Keratinocyte (primary cell): ENCODE measurements at regions not wholly inside any gene's neighbourhood (a gene's known extent, or its start where the extent isn't known, plus 50 kb on each side); places are given as distances from the start of the nearest gene placed in this dataset.

ENCODE experiments used
- DNase-seq: peaks from one replicate; pipeline ENCODE4 v3.0.0-alpha.2; 2011; ENCODE audit warnings: low read depth, missing footprints, low spot score
- FAIRE-seq: peaks from 2 replicates; lab custom pipeline; 2011; peaks lifted over from hg19 to GRCh38; lab: Jason Lieb, UNC
- H2AFZ ChIP-seq: 2 replicates; pipeline ENCODE4 v1.6.0; 2012; ENCODE audit warnings: low read length, control low read depth, inconsistent platforms; ENCODE audit not compliant: control insufficient read depth
- H3K27ac ChIP-seq: 2 replicates; pipeline ENCODE4 v1.5.1; 2011; ENCODE audit warnings: low read length; ENCODE audit not compliant: control insufficient read depth, insufficient read depth
- H3K27me3 ChIP-seq: 3 replicates; pipeline ENCODE4 v1.6.0; 2011; ENCODE audit warnings: low read length; ENCODE audit not compliant: control insufficient read depth, insufficient read depth; ENCODE audit errors: extremely low read depth
- H3K36me3 ChIP-seq, 2 experiments: 2 replicates in 1 of 2; 3 replicates in 1 of 2; pipeline ENCODE4 v1.5.1; 2011; ENCODE audit warnings: low read length in 2 of 2, mild to moderate bottlenecking in 1 of 2; ENCODE audit not compliant: control insufficient read depth in 2 of 2, insufficient read depth in 2 of 2; ENCODE audit errors: extremely low read depth in 1 of 2
- H3K4me1 ChIP-seq: 3 replicates; pipeline ENCODE4 v1.5.1; 2011; ENCODE audit warnings: low read length; ENCODE audit not compliant: control insufficient read depth, insufficient read depth; ENCODE audit errors: extremely low read depth
- H3K4me2 ChIP-seq: 3 replicates; pipeline ENCODE4 v1.6.0; 2011; ENCODE audit warnings: low read depth, low read length; ENCODE audit not compliant: control insufficient read depth, insufficient read depth; ENCODE audit errors: extremely low read depth
- H3K4me3 ChIP-seq, 3 experiments: fragments of 200-600 bp in 1 of 3; sonication (generic) in 1 of 3; 2 replicates in 2 of 3; 3 replicates in 1 of 3; pipeline ENCODE4 v1.5.1; 2011 to 2016; ENCODE audit warnings: low read length in 3 of 3, mild to moderate bottlenecking in 3 of 3, control low read depth in 2 of 3, inconsistent platforms in 1 of 3, low read depth in 1 of 3, mixed read lengths in 1 of 3, mixed run types in 1 of 3, moderate library complexity in 1 of 3; ENCODE audit not compliant: control insufficient read depth in 2 of 3, insufficient read depth in 2 of 3; ENCODE audit errors: extremely low read depth in 1 of 3
- H3K79me2 ChIP-seq: 2 replicates; pipeline ENCODE4 v1.6.0; 2012; ENCODE audit warnings: low read length; ENCODE audit not compliant: control insufficient read depth, insufficient read depth
- H3K9ac ChIP-seq: 3 replicates; pipeline ENCODE4 v1.6.0; 2011; ENCODE audit warnings: low read length; ENCODE audit not compliant: control insufficient read depth, insufficient read depth; ENCODE audit errors: extremely low read depth
- H3K9me1 ChIP-seq: 3 replicates; pipeline ENCODE4 v1.6.0; 2011; ENCODE audit warnings: low read length; ENCODE audit not compliant: control insufficient read depth, insufficient read depth; ENCODE audit errors: extremely low read depth
- H3K9me3 ChIP-seq: 2 replicates; pipeline ENCODE4 v1.5.1; 2012; ENCODE audit warnings: low read depth, low read length; ENCODE audit not compliant: control insufficient read depth
- H4K20me1 ChIP-seq: 3 replicates; pipeline ENCODE4 v1.6.0; 2011; ENCODE audit warnings: low read length; ENCODE audit not compliant: control insufficient read depth, insufficient read depth; ENCODE audit errors: extremely low read depth
- EZH2 ChIP-seq: IDR thresholded peaks from one replicate; pipeline ENCODE4 v1.6.1; 2012; ENCODE audit warnings: inconsistent platforms, mild to moderate bottlenecking, low read length, moderate library complexity
- dilution Hi-C: fragments of 300-500 bp; cut with MboI; formaldehyde crosslinking; loops from one replicate; pipeline ENCODE4 v1.7.0; 2020; ENCODE audit warnings: low sequenced_read_pairs; ENCODE audit not compliant: extremely low pct_ligation_motif_present
- TF ChIP-seq, protein P1 (sequence below), 3 experiments: IDR thresholded peaks in 1 of 3; conservative IDR thresholded peaks in 1 of 3; optimal IDR thresholded peaks in 1 of 3; 2 replicates in 2 of 3; 3 replicates in 1 of 3; pipeline versions ENCODE3 to v1.5.1; 2011; ENCODE audit warnings: low read length in 3 of 3, mild to moderate bottlenecking in 3 of 3, moderate library complexity in 2 of 3, control low read depth in 1 of 3, inconsistent platforms in 1 of 3; ENCODE audit not compliant: insufficient read depth in 2 of 3; ENCODE audit errors: extremely low read depth in 1 of 3

DNA sequence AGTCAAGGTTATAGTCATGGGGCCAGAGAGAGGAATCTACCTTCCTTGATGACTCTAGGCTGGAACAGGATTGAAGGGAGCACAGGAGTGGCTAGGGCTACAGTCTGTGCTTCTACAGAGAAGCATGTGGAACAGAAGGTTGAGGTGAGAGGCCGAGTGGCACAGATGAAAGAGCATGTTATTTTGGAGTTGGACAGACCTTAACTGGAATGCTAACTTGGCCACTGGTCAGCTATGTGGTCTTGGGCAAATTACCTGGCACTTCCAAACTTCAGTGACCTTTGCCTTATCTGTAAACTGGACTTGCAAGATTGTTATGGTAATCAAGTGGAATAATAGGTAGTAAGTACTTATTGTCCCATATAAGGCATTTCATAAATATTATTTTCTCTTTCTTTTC, 252.7 kb downstream of the KCNRG start:
- Histone ChIP-seq H3K4me2 (no peak overlapping the region), H3K79me2 (no peaks in the 10 kb centered on the region), H3K27ac (no peak overlapping the region), H3K4me3 (no peak overlapping the region), H3K4me1 (no peaks in the 10 kb centered on the region), H3K27me3 (peaks cover 8% of the 10 kb centered on the region), H3K36me3 (no peaks in the 10 kb centered on the region), H3K9ac (no peak overlapping the region), H4K20me1 (no peaks in the 10 kb centered on the region), H3K9me3 (no peaks in the 10 kb centered on the region), H3K9me1 (no peaks in the 10 kb centered on the region), H2AFZ (no peak overlapping the region)
- no peak for TF ChIP-seq EZH2
- DNase-seq (no peak), FAIRE-seq (no peak)
- dilution Hi-C loops, result no loop called here

DNA sequence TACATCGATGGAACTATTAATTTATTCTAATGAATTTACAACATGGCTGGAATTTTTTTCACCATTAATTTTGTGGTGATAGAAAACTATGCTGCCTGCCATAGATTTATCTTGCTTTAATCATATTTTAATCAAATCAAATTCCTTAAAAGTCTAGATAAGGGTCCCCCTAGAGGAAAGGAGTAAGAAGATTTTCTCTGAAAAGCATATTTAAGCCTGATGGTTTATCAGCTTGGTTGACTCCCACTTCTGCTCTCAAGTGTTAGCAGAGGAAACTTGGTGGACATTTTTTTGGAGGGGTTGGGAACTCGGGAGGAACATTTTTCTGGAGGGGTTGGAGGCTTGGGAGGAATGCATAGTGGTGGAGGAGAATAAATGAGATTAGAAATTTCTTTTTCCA, 253.3 kb downstream of the KCNRG start:
- Histone ChIP-seq H3K9me1 (no peaks in the 10 kb centered on the region), H3K27me3 (peaks cover 8% of the 10 kb centered on the region), H3K4me2 (no peak overlapping the region), H3K79me2 (no peaks in the 10 kb centered on the region), H3K36me3 (no peaks in the 10 kb centered on the region), H3K27ac (no peak overlapping the region), H3K4me3 (no peak overlapping the region), H2AFZ (no peak overlapping the region), H3K4me1 (no peaks in the 10 kb centered on the region), H3K9ac (no peak overlapping the region), H3K9me3 (no peaks in the 10 kb centered on the region), H4K20me1 (no peaks in the 10 kb centered on the region)
- dilution Hi-C loops, result no loop called here
- DNase-seq, result no peak
- no peak for FAIRE-seq
- no peak for TF ChIP-seq EZH2
- TF ChIP-seq, protein P1, sequence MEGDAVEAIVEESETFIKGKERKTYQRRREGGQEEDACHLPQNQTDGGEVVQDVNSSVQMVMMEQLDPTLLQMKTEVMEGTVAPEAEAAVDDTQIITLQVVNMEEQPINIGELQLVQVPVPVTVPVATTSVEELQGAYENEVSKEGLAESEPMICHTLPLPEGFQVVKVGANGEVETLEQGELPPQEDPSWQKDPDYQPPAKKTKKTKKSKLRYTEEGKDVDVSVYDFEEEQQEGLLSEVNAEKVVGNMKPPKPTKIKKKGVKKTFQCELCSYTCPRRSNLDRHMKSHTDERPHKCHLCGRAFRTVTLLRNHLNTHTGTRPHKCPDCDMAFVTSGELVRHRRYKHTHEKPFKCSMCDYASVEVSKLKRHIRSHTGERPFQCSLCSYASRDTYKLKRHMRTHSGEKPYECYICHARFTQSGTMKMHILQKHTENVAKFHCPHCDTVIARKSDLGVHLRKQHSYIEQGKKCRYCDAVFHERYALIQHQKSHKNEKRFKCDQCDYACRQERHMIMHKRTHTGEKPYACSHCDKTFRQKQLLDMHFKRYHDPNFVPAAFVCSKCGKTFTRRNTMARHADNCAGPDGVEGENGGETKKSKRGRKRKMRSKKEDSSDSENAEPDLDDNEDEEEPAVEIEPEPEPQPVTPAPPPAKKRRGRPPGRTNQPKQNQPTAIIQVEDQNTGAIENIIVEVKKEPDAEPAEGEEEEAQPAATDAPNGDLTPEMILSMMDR (optimal IDR thresholded peaks at IDR 0.05 in 1 of 3, IDR thresholded peaks at IDR 0.05 in 1 of 3, conservative IDR thresholded peaks at IDR 0.05 in 1 of 3; ENCODE audit: extremely low read depth in 1 of 3, insufficient read depth in 2 of 3, low read length in 3 of 3), result no peak

DNA sequence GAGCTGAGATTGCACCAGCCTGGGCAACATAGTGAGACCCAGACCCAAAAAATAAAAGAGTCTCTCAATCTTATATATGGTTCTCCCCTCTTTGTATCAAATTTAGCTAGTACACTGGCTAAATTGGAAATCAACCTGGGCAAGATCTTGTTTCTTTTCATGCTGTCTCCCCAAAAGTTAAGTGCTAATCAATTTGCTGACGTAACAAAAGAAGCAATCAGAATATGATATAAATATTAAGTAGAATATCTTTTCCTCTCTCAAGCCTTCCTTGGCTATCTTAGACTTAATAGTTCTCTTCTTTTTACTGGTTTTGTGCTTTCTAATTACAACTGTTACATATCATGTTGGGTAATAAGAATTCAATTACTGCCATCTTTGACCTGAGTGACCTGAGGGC, 258.9 kb downstream of the KCNRG start:
- no peaks in the 10 kb centered on the region for H4K20me1 ChIP-seq
- H3K4me1 ChIP-seq, result no peaks in the 10 kb centered on the region
- peaks cover 8% of the 10 kb centered on the region for H3K27me3 ChIP-seq
- no peak overlapping the region for H2AFZ ChIP-seq
- TF ChIP-seq, protein P1 (optimal IDR thresholded peaks at IDR 0.05 in 1 of 3, IDR thresholded peaks at IDR 0.05 in 1 of 3, conservative IDR thresholded peaks at IDR 0.05 in 1 of 3; ENCODE audit: extremely low read depth in 1 of 3, insufficient read depth in 2 of 3, low read length in 3 of 3), result no peak
- TF ChIP-seq EZH2, result no peak
- H3K4me3 ChIP-seq, result no peak overlapping the region
- H3K9ac ChIP-seq, result no peak overlapping the region
- H3K27ac ChIP-seq, result no peak overlapping the region
- dilution Hi-C loops, result no loop called here
- no peaks in the 10 kb centered on the region for H3K9me3 ChIP-seq
- no peak for DNase-seq
- H3K4me2 ChIP-seq, result no peak overlapping the region
- H3K36me3 ChIP-seq, result no peaks in the 10 kb centered on the region
- H3K79me2 ChIP-seq, result no peaks in the 10 kb centered on the region
- no peak for FAIRE-seq
- no peaks in the 10 kb centered on the region for H3K9me1 ChIP-seq
